ENCODE measurements at regions not wholly inside any gene's neighbourhood (a gene's known extent, or its start where the extent isn't known, plus 50 kb on each side); places are given as distances from the start of the nearest gene placed in this dataset.

DNA sequence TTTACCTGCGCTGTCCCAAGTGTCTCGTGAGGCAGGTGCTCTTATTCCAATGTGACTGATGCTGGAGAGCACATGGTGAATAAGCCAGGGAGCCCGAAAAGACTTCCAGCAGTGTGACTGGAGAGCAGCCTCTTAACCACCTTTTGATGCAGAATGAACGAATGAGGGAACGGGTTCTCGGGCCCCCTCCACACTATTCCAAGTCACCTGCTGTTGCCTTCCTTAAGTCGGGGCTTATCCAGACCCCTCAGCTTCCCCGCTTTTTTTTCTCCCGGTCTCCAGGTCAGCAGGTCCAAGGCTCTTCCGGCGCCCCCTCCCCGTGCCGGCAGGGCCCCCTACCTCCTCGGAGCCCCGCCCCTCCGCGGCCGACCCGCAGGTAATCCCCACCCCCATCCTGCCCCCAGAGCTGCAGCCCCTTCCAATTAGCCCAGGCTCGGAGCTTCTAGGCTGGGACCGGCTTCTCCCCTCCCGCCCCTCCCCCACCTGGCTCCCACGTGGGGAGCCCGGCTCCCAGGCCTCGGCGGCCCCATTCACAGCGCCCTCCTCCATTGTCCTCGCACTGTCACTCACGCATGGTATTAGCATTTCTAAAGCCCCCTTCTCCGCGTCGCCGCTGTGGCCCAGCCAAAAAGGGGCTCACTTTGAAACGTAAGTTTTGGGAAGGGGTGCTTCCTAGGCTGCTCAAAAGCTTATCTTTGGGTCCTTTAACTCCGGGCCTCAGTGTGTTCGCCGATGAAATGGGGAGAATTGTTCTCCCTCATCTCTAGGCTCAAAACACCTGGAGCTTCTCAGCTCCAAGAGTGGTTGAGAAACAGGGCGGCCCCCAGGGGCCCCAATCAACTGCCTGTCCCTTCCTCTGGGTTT, 56.2 kb upstream of the PJA1 start:
- no peak for DNase-seq

DNA sequence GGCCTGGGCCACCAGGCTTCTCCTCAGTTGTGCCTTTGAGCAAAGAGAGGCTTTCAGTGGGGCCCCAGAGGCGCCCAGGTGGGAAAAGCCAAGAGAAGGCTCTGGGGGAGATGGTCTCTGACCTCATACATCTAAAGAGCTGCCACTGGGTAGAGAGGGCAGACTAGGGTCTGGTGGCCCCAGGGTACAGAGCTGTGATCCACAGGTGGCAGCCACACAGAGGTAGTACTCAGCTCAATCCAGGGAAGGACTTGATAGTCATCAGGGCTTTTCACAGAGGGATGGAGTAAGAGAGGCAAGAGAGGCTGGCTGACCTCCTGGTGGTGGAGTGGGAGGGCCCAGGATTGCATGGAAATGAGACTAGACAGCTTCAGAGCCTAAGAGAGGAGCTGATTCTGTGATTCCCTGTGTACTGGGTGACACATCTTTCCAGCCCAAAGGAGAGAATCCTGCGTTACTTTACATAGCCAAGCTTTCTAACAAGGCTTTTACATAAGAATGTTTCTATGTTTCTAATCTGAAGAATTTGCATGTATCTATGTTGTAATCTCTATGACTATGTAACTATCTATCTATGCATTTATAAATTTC, 53.2 kb upstream of the PJA1 start:
- DNase-seq, result no peak

DNA sequence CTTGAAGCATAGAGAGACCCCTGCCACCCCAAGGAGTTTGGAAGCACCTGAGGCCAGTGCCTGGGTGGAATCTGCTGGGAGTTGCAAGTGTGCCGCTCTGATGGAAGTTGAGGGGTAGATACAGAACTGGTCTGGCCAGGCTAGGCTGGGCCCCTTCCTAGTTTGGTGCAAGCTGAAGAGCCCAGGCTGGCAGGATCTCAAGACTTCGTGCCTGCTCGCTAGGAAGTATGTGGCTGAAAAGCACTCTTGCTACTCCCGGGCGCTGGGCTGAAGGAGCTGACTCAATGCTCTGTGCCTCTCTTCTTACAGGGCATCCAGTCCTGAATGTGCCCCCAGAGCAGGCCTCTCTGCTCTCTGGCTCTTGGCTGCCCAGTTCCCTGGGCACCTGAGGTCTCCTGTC, 51.7 kb upstream of the PJA1 start:
- DNase-seq, result no peak

DNA sequence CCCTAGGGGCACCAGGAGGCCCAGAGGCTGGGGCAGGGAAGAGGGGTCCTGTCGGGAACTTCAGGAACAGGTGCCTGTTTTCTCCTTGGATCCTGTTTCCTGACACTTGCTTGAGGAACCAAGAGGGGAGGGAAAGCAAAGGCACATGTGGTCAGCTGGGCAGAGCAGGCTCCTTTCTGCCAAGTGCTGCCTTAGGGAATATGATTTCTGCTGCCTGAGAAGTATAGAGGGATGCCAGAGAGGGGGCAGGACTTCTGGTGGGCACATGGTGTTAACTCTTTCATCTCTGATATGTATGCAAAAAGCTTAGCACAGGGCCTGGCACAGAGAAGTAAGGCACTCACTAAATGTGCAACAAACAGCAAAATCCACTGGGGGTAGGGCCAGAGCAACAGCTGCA, 51.2 kb upstream of the PJA1 start:
- no peak for DNase-seq

DNA sequence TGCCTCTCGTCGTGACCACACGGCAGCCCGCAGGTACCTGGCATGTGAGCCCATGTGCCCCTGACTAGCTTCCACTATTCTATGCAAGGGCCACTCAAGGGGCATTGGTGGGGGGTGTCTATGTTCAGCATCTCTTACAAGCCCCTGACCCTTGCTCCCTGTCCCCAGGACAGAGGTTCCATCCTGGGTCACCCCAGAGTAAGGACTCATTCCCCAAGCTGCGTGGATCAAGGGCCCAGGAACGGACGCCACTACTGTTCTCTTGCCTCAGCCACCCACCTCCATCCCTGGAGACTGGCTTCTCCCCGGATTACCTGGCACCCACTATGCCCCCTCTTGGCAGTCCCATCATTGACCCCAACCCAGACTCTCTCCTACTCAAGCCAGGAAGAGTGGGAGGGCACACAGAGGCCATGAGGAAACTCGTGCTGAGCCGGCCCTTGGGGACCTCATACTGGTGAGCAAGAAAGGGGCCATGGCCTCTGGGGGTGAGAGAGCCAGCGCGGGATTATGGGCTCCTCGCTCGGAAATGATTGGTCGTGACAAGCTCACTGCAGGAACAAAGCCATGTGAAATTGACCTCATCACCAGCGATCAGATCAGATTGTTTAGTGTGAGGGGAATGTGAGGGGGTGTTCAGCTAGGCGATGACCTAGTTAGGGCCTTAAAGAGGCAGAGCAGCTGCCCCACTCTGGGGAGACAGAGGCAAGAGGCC, 50.1 kb upstream of the PJA1 start:
- DNase-seq, result no peak
